IMR-90 (cell line): ENCODE measurements at regions not wholly inside any gene's neighbourhood (a gene's known extent, or its start where the extent isn't known, plus 50 kb on each side); places are given as distances from the start of the nearest gene placed in this dataset.

ENCODE experiments used
- CEBPB ChIP-seq: IDR thresholded peaks from 2 replicates; pipeline ENCODE4 v1.6.1; 2012; ENCODE audit warnings: low read depth, low read length, improper control_type of control experiment
- CTCF ChIP-seq: conservative IDR thresholded peaks from 2 replicates; pipeline ENCODE4 v1.5.1; 2012; ENCODE audit warnings: mild to moderate bottlenecking, low read depth, low read length, improper control_type of control experiment
- MAFK ChIP-seq: IDR thresholded peaks from 2 replicates; pipeline ENCODE4 v1.6.1; 2012; ENCODE audit warnings: low read depth, low read length, improper control_type of control experiment
- POLR2A ChIP-seq: IDR thresholded peaks from 2 replicates; pipeline ENCODE4 v1.6.1; 2012; ENCODE audit warnings: mild to moderate bottlenecking, low read depth, low read length
- RAD21 ChIP-seq: IDR thresholded peaks from 2 replicates; pipeline ENCODE4 v1.6.1; 2012; ENCODE audit warnings: low read length, improper control_type of control experiment
- SMC3 ChIP-seq: fragments of 150-350 bp; IDR thresholded peaks from 2 replicates; pipeline ENCODE4 v1.6.1; 2016; ENCODE audit warnings: low read depth, mild to moderate bottlenecking, antibody characterized with exemption, low read length, moderate library complexity

GRCh38 chr1:57943365-57943764 is 519.5 kb upstream of the DAB1 start:
- TF ChIP-seq POLR2A (no peak), CTCF (no peak), RAD21 (no peak), CEBPB (no peak), SMC3 (no peak), MAFK (no peak)
